H9 (cell line): ENCODE measurements at regions not wholly inside any gene's neighbourhood (a gene's known extent, or its start where the extent isn't known, plus 50 kb on each side); places are given as distances from the start of the nearest gene placed in this dataset.
"Not testable (repeated sequence)": the region's sequence is repeated elsewhere in the genome, so short reads cannot be mapped to it uniquely, and the experiment has no call there.

ENCODE experiments used
- DNase-seq: peaks from one replicate; pipeline ENCODE4 v3.0.0-alpha.2; 2017
- H2AFZ ChIP-seq: one replicate; pipeline ENCODE4 v1.6.1; 2013; ENCODE audit warnings: mild to moderate bottlenecking, low read length, control low read depth, moderate library complexity
- H2AK5ac ChIP-seq: 2 replicates; pipeline ENCODE4 v1.6.1; 2013; ENCODE audit warnings: low read length, control low read depth, mixed read lengths; ENCODE audit not compliant: insufficient read length
- H2BK120ac ChIP-seq: one replicate; pipeline ENCODE4 v1.6.1; 2013; ENCODE audit warnings: low read depth, mild to moderate bottlenecking, low read length, control low read depth, inconsistent platforms; ENCODE audit not compliant: poor library complexity, severe bottlenecking
- H2BK12ac ChIP-seq: 2 replicates; pipeline ENCODE4 v1.6.1; 2013; ENCODE audit warnings: low read length, control low read depth, mixed read lengths, low read depth; ENCODE audit not compliant: insufficient read length
- H2BK15ac ChIP-seq: 2 replicates; pipeline ENCODE4 v1.6.1; 2013; ENCODE audit warnings: low read depth, low read length, control low read depth
- H2BK20ac ChIP-seq: one replicate; pipeline ENCODE4 v1.6.1; 2013; ENCODE audit warnings: low read depth, mild to moderate bottlenecking, low read length, control low read depth, inconsistent platforms; ENCODE audit not compliant: poor library complexity, severe bottlenecking
- H2BK5ac ChIP-seq: 2 replicates; pipeline ENCODE4 v1.6.1; 2013; ENCODE audit warnings: low read length, control low read depth, mixed read lengths; ENCODE audit not compliant: insufficient read length
- H3K14ac ChIP-seq: 2 replicates; pipeline ENCODE4 v1.6.1; 2013; ENCODE audit warnings: low read length, control low read depth; ENCODE audit not compliant: insufficient read depth
- H3K18ac ChIP-seq: 2 replicates; pipeline ENCODE4 v1.6.1; 2013; ENCODE audit warnings: low read depth, mild to moderate bottlenecking, mixed read lengths, low read length, control low read depth; ENCODE audit not compliant: insufficient read length
- H3K23ac ChIP-seq: 2 replicates; pipeline ENCODE4 v1.6.1; 2013; ENCODE audit warnings: low read length, control low read depth, mixed read lengths, low read depth; ENCODE audit not compliant: insufficient read length
- H3K23me2 ChIP-seq: 2 replicates; pipeline ENCODE4 v1.6.1; 2013; ENCODE audit warnings: low read depth, mild to moderate bottlenecking, mixed read lengths, low read length, control low read depth; ENCODE audit not compliant: insufficient read length, poor library complexity, severe bottlenecking
- H3K27ac ChIP-seq: 2 replicates; pipeline ENCODE4 v1.5.1; 2013; ENCODE audit warnings: low read length, control low read depth, mixed read lengths, low read depth; ENCODE audit not compliant: insufficient read length
- H3K27me3 ChIP-seq: 2 replicates; pipeline ENCODE4 v1.6.1; 2013; ENCODE audit warnings: low read length, control low read depth, inconsistent platforms; ENCODE audit not compliant: insufficient read depth
- H3K4ac ChIP-seq: 2 replicates; pipeline ENCODE4 v1.6.1; 2013; ENCODE audit warnings: low read depth, mild to moderate bottlenecking, control low read depth, inconsistent platforms, low read length, moderate library complexity
- H3K4me1 ChIP-seq: 2 replicates; pipeline ENCODE4 v1.6.1; 2013; ENCODE audit warnings: low read length, control low read depth, inconsistent platforms; ENCODE audit not compliant: insufficient read depth
- H3K4me2 ChIP-seq: 2 replicates; pipeline ENCODE4 v1.6.1; 2013; ENCODE audit warnings: low read length, control low read depth, mixed read lengths; ENCODE audit not compliant: insufficient read length, insufficient read depth
- H3K56ac ChIP-seq: 2 replicates; pipeline ENCODE4 v1.6.1; 2013; ENCODE audit warnings: low read depth, mild to moderate bottlenecking, mixed read lengths, low read length, control low read depth; ENCODE audit not compliant: insufficient read length
- H3K79me1 ChIP-seq: 2 replicates; pipeline ENCODE4 v1.6.1; 2013; ENCODE audit warnings: low read depth, mild to moderate bottlenecking, moderate library complexity, low read length, control low read depth, inconsistent platforms; ENCODE audit not compliant: insufficient read depth, poor library complexity, severe bottlenecking
- H3K79me2 ChIP-seq: 2 replicates; pipeline ENCODE4 v1.6.1; 2013; ENCODE audit warnings: low read length, control low read depth, inconsistent platforms; ENCODE audit not compliant: insufficient read depth
- H3K9ac ChIP-seq: 2 replicates; pipeline ENCODE4 v1.6.1; 2013; ENCODE audit warnings: low read length, control low read depth, mixed read lengths; ENCODE audit not compliant: insufficient read length; ENCODE audit errors: extremely low read depth
- H3K9me3 ChIP-seq: one replicate; pipeline ENCODE4 v1.6.1; 2013; ENCODE audit warnings: low read depth, low read length, inconsistent platforms; ENCODE audit not compliant: control insufficient read depth
- H3T11ph ChIP-seq: one replicate; pipeline ENCODE4 v1.6.1; 2013; ENCODE audit warnings: mild to moderate bottlenecking, low read length, control low read depth, inconsistent platforms
- H4K20me1 ChIP-seq: one replicate; pipeline ENCODE4 v1.6.1; 2013; ENCODE audit not compliant: control insufficient read depth, insufficient read length, insufficient read depth
- H4K5ac ChIP-seq: 2 replicates; pipeline ENCODE4 v1.6.1; 2013; ENCODE audit warnings: low read depth, mild to moderate bottlenecking, mixed read lengths, low read length, control low read depth; ENCODE audit not compliant: insufficient read length
- H4K8ac ChIP-seq: replicated peaks from 2 replicates; pipeline ENCODE4 v1.6.1; 2013; ENCODE audit warnings: low read length, control low read depth, mixed read lengths, low read depth; ENCODE audit not compliant: insufficient read length
- H4K91ac ChIP-seq: 2 replicates; pipeline ENCODE4 v1.6.1; 2013; ENCODE audit warnings: low read depth, mild to moderate bottlenecking, moderate library complexity, mixed read lengths, low read length, control low read depth; ENCODE audit not compliant: insufficient read length
- H3K27ac Mint-ChIP-seq, 3 experiments: 2 replicates in 2 of 3; 3 replicates in 1 of 3; pipeline ENCODE4 v1.8.0; 2020 to 2021; ENCODE audit warnings: mixed read lengths in 3 of 3, mild to moderate bottlenecking in 1 of 3, moderate library complexity in 1 of 3
- H3K27me3 Mint-ChIP-seq: 2 replicates; pipeline ENCODE4 v1.8.0; 2021; ENCODE audit warnings: low read depth, mild to moderate bottlenecking, moderate library complexity, mixed read lengths
- H3K36me3 Mint-ChIP-seq, 3 experiments: 2 replicates in 2 of 3; 3 replicates in 1 of 3; pipeline ENCODE4 v1.8.0; 2020 to 2021; ENCODE audit warnings: low read depth in 3 of 3, mixed read lengths in 3 of 3; ENCODE audit not compliant: insufficient read depth in 1 of 3
- H3K4me1 Mint-ChIP-seq, 2 experiments: 2 replicates each; pipeline ENCODE4 v1.8.0; 2020; ENCODE audit warnings: mixed read lengths in 2 of 2
- H3K4me3 Mint-ChIP-seq, 2 experiments: 2 replicates in 1 of 2; 3 replicates in 1 of 2; pipeline ENCODE4 v1.8.0; 2020 to 2021; ENCODE audit warnings: mild to moderate bottlenecking in 2 of 2, mixed read lengths in 2 of 2, moderate library complexity in 1 of 2
- H3K9me3 Mint-ChIP-seq, 2 experiments: 2 replicates in 1 of 2; 3 replicates in 1 of 2; pipeline ENCODE4 v1.8.0; 2020; ENCODE audit warnings: mild to moderate bottlenecking in 2 of 2, mixed read lengths in 2 of 2, moderate library complexity in 1 of 2
- CTCF ChIP-seq: fragments of 200-600 bp; sonication (generic); conservative IDR thresholded peaks from 3 replicates; pipeline ENCODE4 v1.8.0; 2021; ENCODE audit warnings: antibody characterized with exemption, mild to moderate bottlenecking
- WGBS: extraction: QIAGEN DNeasy Blood & Tissue Kit; methylation state at CpG from one replicate; pipeline ENCODE4 v1.1.7; 2013; ENCODE audit warnings: missing lambda C conversion rate, low lambda C conversion rate, mixed read lengths; ENCODE audit not compliant: insufficient read length; ENCODE audit errors: extremely low coverage; 5-methylcytosine and 5-hydroxymethylcytosine counted together

- Histone ChIP-seq H3K4me1 (no peaks in the 10 kb centered on the region), H2BK15ac (no peak overlapping the region), H4K91ac (no peak overlapping the region), H4K20me1 (no peaks in the 10 kb centered on the region), H3K56ac (no peak overlapping the region), H3K27ac (no peak overlapping the region), H3K27me3 (no peaks in the 10 kb centered on the region), H2BK120ac (no peak overlapping the region), H2AK5ac (no peak overlapping the region), H2BK5ac (no peak overlapping the region), H3K9ac (no peak overlapping the region), H2AFZ (no peak overlapping the region), H3T11ph (no peak overlapping the region), H3K14ac (no peak overlapping the region), H3K23me2 (no peaks in the 10 kb centered on the region), H4K8ac (no peak overlapping the region), H3K9me3 (no peaks in the 10 kb centered on the region), H2BK12ac (no peak overlapping the region), H4K5ac (no peak overlapping the region), H3K23ac (no peak overlapping the region), H3K79me2 (no peaks in the 10 kb centered on the region), H3K18ac (no peak overlapping the region), H3K4ac (no peak overlapping the region), H3K4me2 (no peak overlapping the region), H2BK20ac (no peak overlapping the region), H3K79me1 (no peaks in the 10 kb centered on the region)
- H3K36me3 Mint-ChIP-seq: peaks cover 0 to 3% (median 1%) of the 10 kb centered on the region in 3 experiments; a peak in 3 of 7 replicates
- H3K4me1 Mint-ChIP-seq: no peaks in the 10 kb centered on the region
- no peak overlapping the region for H3K27ac Mint-ChIP-seq
- no peaks in the 10 kb centered on the region for H3K27me3 Mint-ChIP-seq
- H3K4me3 Mint-ChIP-seq: no peak overlapping the region
- no peak for TF ChIP-seq CTCF
- WGBS: no CpG with 5 or more reads among the region's 3 CpGs
- DNase-seq: no peak
- peaks cover 32 to 58% of the 10 kb centered on the region in 2 experiments for H3K9me3 Mint-ChIP-seq
Measured at GRCh38 chr7:153772966-153773365, 279.2 kb upstream of the DPP6 start.

- not testable (repeated sequence) for H3K23ac ChIP-seq, H4K20me1 ChIP-seq, H3K56ac ChIP-seq, H2BK15ac ChIP-seq, H2BK20ac ChIP-seq, H3T11ph ChIP-seq, H2AFZ ChIP-seq, H3K27me3 ChIP-seq, H3K4me3 Mint-ChIP-seq, H2AK5ac ChIP-seq, H3K14ac ChIP-seq, H3K79me1 ChIP-seq, H3K4ac ChIP-seq, H3K18ac ChIP-seq, H3K27ac ChIP-seq, H2BK120ac ChIP-seq, H3K9me3 ChIP-seq, H4K5ac ChIP-seq, H3K23me2 ChIP-seq, H2BK5ac ChIP-seq, H3K27me3 Mint-ChIP-seq, H3K79me2 ChIP-seq, H2BK12ac ChIP-seq, DNase-seq, H3K9ac ChIP-seq, H3K4me2 ChIP-seq, H4K8ac ChIP-seq, H3K4me1 Mint-ChIP-seq, H3K36me3 Mint-ChIP-seq, H3K4me1 ChIP-seq, H3K27ac Mint-ChIP-seq, H4K91ac ChIP-seq
- peaks cover 20 to 47% of the 10 kb centered on the region in 2 experiments for H3K9me3 Mint-ChIP-seq
Measured at GRCh38 chr7:153776940-153777339, 275.3 kb upstream of the DPP6 start.
